ENCODE measurements at regions not wholly inside any gene's neighbourhood (a gene's known extent, or its start where the extent isn't known, plus 50 kb on each side); places are given as distances from the start of the nearest gene placed in this dataset.

- TF ChIP-seq POLR2A (IDR thresholded peaks at IDR 0.05): no peak
- no peak for TF ChIP-seq CTCF (IDR thresholded peaks at IDR 0.05)
Observed at GRCh38 chr7:46059308-46060020, 138.4 kb upstream of the IGFBP3 start.
